ENCODE measurements at regions not wholly inside any gene's neighbourhood (a gene's known extent, or its start where the extent isn't known, plus 50 kb on each side); places are given as distances from the start of the nearest gene placed in this dataset.

DNA sequence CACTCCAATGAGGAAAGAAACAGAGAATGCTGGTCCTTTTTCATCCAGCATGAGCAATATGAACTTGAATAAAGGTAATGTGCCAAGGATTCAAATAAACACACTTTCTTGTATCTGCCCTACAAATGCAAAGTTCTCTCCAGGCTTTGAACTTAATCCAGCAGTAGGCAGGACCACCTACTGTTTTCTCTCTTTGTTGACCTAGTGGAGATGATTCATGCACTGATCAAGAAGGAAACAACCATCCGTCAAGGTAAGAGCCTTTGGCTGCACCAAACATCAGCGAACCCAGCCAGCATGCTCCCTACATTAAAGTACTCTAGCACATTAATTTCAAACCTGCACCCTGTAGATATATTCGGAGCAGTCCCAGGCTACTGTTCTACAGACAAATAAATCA lies 489.3 kb downstream of the GALC start:
- no peak for DNase-seq (ENCODE audit: low read depth)
- TF ChIP-seq, protein P1, sequence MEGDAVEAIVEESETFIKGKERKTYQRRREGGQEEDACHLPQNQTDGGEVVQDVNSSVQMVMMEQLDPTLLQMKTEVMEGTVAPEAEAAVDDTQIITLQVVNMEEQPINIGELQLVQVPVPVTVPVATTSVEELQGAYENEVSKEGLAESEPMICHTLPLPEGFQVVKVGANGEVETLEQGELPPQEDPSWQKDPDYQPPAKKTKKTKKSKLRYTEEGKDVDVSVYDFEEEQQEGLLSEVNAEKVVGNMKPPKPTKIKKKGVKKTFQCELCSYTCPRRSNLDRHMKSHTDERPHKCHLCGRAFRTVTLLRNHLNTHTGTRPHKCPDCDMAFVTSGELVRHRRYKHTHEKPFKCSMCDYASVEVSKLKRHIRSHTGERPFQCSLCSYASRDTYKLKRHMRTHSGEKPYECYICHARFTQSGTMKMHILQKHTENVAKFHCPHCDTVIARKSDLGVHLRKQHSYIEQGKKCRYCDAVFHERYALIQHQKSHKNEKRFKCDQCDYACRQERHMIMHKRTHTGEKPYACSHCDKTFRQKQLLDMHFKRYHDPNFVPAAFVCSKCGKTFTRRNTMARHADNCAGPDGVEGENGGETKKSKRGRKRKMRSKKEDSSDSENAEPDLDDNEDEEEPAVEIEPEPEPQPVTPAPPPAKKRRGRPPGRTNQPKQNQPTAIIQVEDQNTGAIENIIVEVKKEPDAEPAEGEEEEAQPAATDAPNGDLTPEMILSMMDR (IDR thresholded peaks at IDR 0.05; ENCODE audit: insufficient read depth, low read depth, low read length, missing control alignments): no peak
- no peak overlapping the region for H3K4me3 ChIP-seq (ENCODE audit: low read depth, low read length)

- H3K4me3 ChIP-seq (ENCODE audit: low read depth, low read length): no peak overlapping the region
- TF ChIP-seq, protein P1 (IDR thresholded peaks at IDR 0.05; ENCODE audit: insufficient read depth, low read depth, low read length, missing control alignments): no peak
- DNase-seq (ENCODE audit: low read depth): no peak
Measured at GRCh38 chr14:87497301-87497700, 495.7 kb downstream of the GALC start.

- peak; percentile 1 for DNase-seq (ENCODE audit: low read depth)
- TF ChIP-seq, protein P1 (IDR thresholded peaks at IDR 0.05; ENCODE audit: insufficient read depth, low read depth, low read length, missing control alignments): no peak
- no peak overlapping the region for H3K4me3 ChIP-seq (ENCODE audit: low read depth, low read length)
Measured at GRCh38 chr14:87494010-87494409, 499.0 kb downstream of the GALC start.

DNA sequence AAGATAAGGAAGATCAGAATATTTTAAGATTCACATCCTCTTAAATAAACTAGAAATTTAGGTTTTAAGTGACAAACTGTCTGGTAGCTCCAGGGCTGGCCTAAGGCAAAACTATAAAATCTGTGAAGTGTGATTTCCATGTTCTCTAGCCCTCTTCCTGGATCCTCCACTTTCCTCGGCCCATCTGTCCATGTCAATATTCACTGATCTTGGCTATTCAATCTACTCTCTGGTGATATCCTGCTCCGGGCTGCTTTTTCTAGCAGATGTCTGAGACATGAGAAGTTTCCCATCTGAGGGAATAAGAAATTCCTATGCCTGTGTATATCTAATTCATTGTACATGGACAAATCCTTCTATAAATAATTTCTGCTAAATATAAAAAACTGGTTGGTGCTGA lies 500.4 kb downstream of the GALC start:
- TF ChIP-seq, protein P1 (IDR thresholded peaks at IDR 0.05; ENCODE audit: insufficient read depth, low read depth, low read length, missing control alignments): no peak
- DNase-seq (ENCODE audit: low read depth): no peak
- no peak overlapping the region for H3K4me3 ChIP-seq (ENCODE audit: low read depth, low read length)

- TF ChIP-seq, protein P1 (IDR thresholded peaks at IDR 0.05; ENCODE audit: insufficient read depth, low read depth, low read length, missing control alignments): no peak
- no peak for DNase-seq (ENCODE audit: low read depth)
Measured at GRCh38 chr14:87491816-87492215, 501.2 kb downstream of the GALC start.

GRCh38 chr14:87489196-87489819 lies 503.7 kb downstream of the GALC start:
- TF ChIP-seq, protein P1 (IDR thresholded peaks at IDR 0.05; ENCODE audit: insufficient read depth, low read depth, low read length, missing control alignments): no peak
- H3K4me3 ChIP-seq (ENCODE audit: low read depth, low read length): no peak overlapping the region
- DNase-seq (ENCODE audit: low read depth): no peak

More at GRCh38 chr14:87491816-87492215, 501.2 kb downstream of the GALC start:
- no peak overlapping the region for H3K4me3 ChIP-seq (ENCODE audit: low read depth, low read length)

Data from GM12865 (cell line).